Heart left ventricle (tissue), 16 donors: ENCODE measurements at regions not wholly inside any gene's neighbourhood (a gene's known extent, or its start where the extent isn't known, plus 50 kb on each side); places are given as distances from the start of the nearest gene placed in this dataset.

Source experiments
- ATAC-seq, 4 donors: fragments of 200-7000 bp; cut with Tn5 transposase; one replicate each; pipeline ENCODE4 v1.9.1; 2020 to 2022; ENCODE audit warnings: moderate library complexity in 4 of 4, mild to moderate bottlenecking in 3 of 4, moderate number of reproducible peaks in 1 of 4
- DNase-seq, 5 donors: peaks; one replicate each; pipeline ENCODE4 v3.0.0-alpha.2; 2020
- H3K27ac ChIP-seq, 12 donors: fragments of 200-600 bp; sonication (generic) in 4 of 12; one replicate each; pipeline versions ENCODE4 v1.5.0 to v1.8.0; 2016 to 2022; ENCODE audit warnings: mild to moderate bottlenecking in 2 of 12
- H3K27me3 ChIP-seq, 9 donors: fragments of 200-600 bp; sonication (generic) in 2 of 9; one replicate each; pipeline versions ENCODE4 v1.5.1 to v1.8.0; 2016 to 2022; ENCODE audit warnings: mild to moderate bottlenecking in 3 of 9
- H3K36me3 ChIP-seq, 9 donors: fragments of 200-600 bp; sonication (generic) in 2 of 9; one replicate each; pipeline versions ENCODE4 v1.5.0 to v1.8.0; 2018 to 2022; ENCODE audit warnings: mild to moderate bottlenecking in 2 of 9
- H3K4me1 ChIP-seq, 12 donors: fragments of 200-600 bp; sonication (generic) in 4 of 12; one replicate each; pipeline versions ENCODE4 v1.5.0 to v1.8.0; 2016 to 2022; ENCODE audit warnings: mild to moderate bottlenecking in 3 of 12
- H3K4me3 ChIP-seq, 12 donors: fragments of 200-600 bp; sonication (generic) in 4 of 12; one replicate each; pipeline versions ENCODE4 v1.5.0 to v1.8.0; 2017 to 2022; ENCODE audit warnings: mild to moderate bottlenecking in 9 of 12, moderate library complexity in 4 of 12
- H3K9me3 ChIP-seq, 12 donors: fragments of 200-600 bp; sonication (generic) in 4 of 12; one replicate each; pipeline versions ENCODE4 v1.5.0 to v1.8.0; 2016 to 2022; ENCODE audit warnings: mild to moderate bottlenecking in 1 of 12
- CTCF ChIP-seq, 12 donors: fragments of 200-600 bp; sonication (generic) in 4 of 12; IDR thresholded peaks; one replicate each; pipeline versions ENCODE4 v1.5.0 to v1.8.0; 2018 to 2022; ENCODE audit warnings: antibody characterized with exemption in 12 of 12, mild to moderate bottlenecking in 5 of 12
- POLR2A ChIP-seq, 2 donors: fragments of 450-650 bp; IDR thresholded peaks; one replicate each; pipeline ENCODE4 v1.6.1; 2017; ENCODE audit warnings: antibody characterized with exemption in 2 of 2, mild to moderate bottlenecking in 2 of 2, moderate library complexity in 2 of 2
- WGBS, 4 donors: extraction: QIAGEN DNeasy Blood & Tissue Kit in 2 of 4; methylation state at CpG; one replicate each; pipeline versions ENCODE4 v1.1.5 to v1.1.7; 2013 to 2018; 5-methylcytosine and 5-hydroxymethylcytosine counted together
- intact Hi-C, 10 donors: fragments of 100-400 bp; cut with DNase I; formaldehyde crosslinking; loops; one replicate each; pipeline versions ENCODE4 v1.11.1 to v1.14.2; 2022
- donor health status: ischemic (EF 13 %, LVEDD 7.1; RV severe dilation, severe dysfunction).
- donor health status: healthy with polysubstance abuse.
- donor health status: DM: no; HTN: yes; CAD: no.
- donor health status: DM: no; HTN: no; CAD: no.
- donor health status: ischemic (EF 25% LVEDD 6.9; RV normal size, moderate dysfunction).
- donor health status: ischemic (EF 25% LVEDD 5.7; RV mildly dilated, moderate dysfunction).
- donor health status: healthy.
- donor health status: DM: yes; HTN: yes; CAD: no.
- donor health status: ischemic (EF 35%, LVEDD 5.7; RV mildly dilated, moderate dysfunction).
- donor health status: nonischemic (EF 11% LVEDD 7.7; RV severe dilation, severe dysfunction).
- donor health status: DM: yes; HTN: yes; CAD: no.
- donor health status: PGD.
- donor health status: ischemic (EF 29% LVEDD 5.4; RV normal size, mild dysfunction).
- donor health status: nonischemic (EF 23%, LVEDD 6.1; RV moderate dilation, normal function).

GRCh38 chr5:87094347-87094746 lies 173.3 kb upstream of the RASA1 start:
- ATAC-seq (no peak), DNase-seq (no peak)
- Histone ChIP-seq H3K27ac (no peak overlapping the region), H3K9me3 (no peaks in the 10 kb centered on the region), H3K27me3 (no peaks in the 10 kb centered on the region), H3K4me1 (no peaks in the 10 kb centered on the region), H3K36me3 (no peaks in the 10 kb centered on the region), H3K4me3 (no peak overlapping the region)
- TF ChIP-seq POLR2A (IDR thresholded peaks at IDR 0.05) (no peak), CTCF (IDR thresholded peaks at IDR 0.05) (no peak)
- 90 to 96% (median 94%) methylated on average over 2 of the region's 2 CpGs for WGBS, 4 donors
- intact Hi-C loops: no loop called here

GRCh38 chr5:87094833-87095232 lies 172.8 kb upstream of the RASA1 start:
- Histone ChIP-seq H3K4me1 (no peaks in the 10 kb centered on the region), H3K9me3 (no peaks in the 10 kb centered on the region), H3K27me3 (no peaks in the 10 kb centered on the region), H3K36me3 (no peaks in the 10 kb centered on the region), H3K27ac (no peak overlapping the region), H3K4me3 (no peak overlapping the region)
- WGBS, 4 donors: 79 to 92% (median 87%) methylated on average over 4 of the region's 4 CpGs
- no peak for ATAC-seq
- intact Hi-C loops: no loop called here
- no peak for DNase-seq
- TF ChIP-seq CTCF (IDR thresholded peaks at IDR 0.05): no peak
- TF ChIP-seq POLR2A (IDR thresholded peaks at IDR 0.05): no peak

GRCh38 chr5:87095787-87096186 lies 171.9 kb upstream of the RASA1 start:
- intact Hi-C loops: no loop called here
- Histone ChIP-seq H3K4me1 (no peaks in the 10 kb centered on the region), H3K9me3 (no peaks in the 10 kb centered on the region), H3K4me3 (no peak overlapping the region), H3K27me3 (no peaks in the 10 kb centered on the region), H3K27ac (no peak overlapping the region), H3K36me3 (no peaks in the 10 kb centered on the region)
- 67 to 82% (median 75%) methylated on average over 1 of the region's 1 CpG for WGBS, 4 donors
- DNase-seq: no peak
- no peak for TF ChIP-seq POLR2A (IDR thresholded peaks at IDR 0.05)
- TF ChIP-seq CTCF (IDR thresholded peaks at IDR 0.05): no peak
- ATAC-seq: no peak

GRCh38 chr5:87097664-87098063 lies 170.0 kb upstream of the RASA1 start:
- intact Hi-C loops: no loop called here
- TF ChIP-seq POLR2A (IDR thresholded peaks at IDR 0.05): no peak
- no peak for TF ChIP-seq CTCF (IDR thresholded peaks at IDR 0.05)
- H3K4me3 ChIP-seq: no peak overlapping the region
- no peaks in the 10 kb centered on the region for H3K4me1 ChIP-seq
- no peak overlapping the region for H3K27ac ChIP-seq
- no peaks in the 10 kb centered on the region for H3K36me3 ChIP-seq
- ATAC-seq (no peak), DNase-seq (no peak)
- no peaks in the 10 kb centered on the region for H3K9me3 ChIP-seq
- H3K27me3 ChIP-seq: no peaks in the 10 kb centered on the region
- 66 to 97% (median 82%) methylated on average over 2 of the region's 2 CpGs for WGBS, 4 donors
